KMS-11 (cell line): ENCODE measurements at regions not wholly inside any gene's neighbourhood (a gene's known extent, or its start where the extent isn't known, plus 50 kb on each side); places are given as distances from the start of the nearest gene placed in this dataset.

ENCODE experiments used
- H2AFZ ChIP-seq: fragments of 200-600 bp; sonication (generic); 2 replicates; pipeline ENCODE4 v1.6.1; 2016; ENCODE audit warnings: antibody characterized with exemption, mixed run types, low read depth
- H3K27ac ChIP-seq: fragments of 200-600 bp; sonication (generic); 2 replicates; pipeline ENCODE4 v1.6.1; 2016; ENCODE audit warnings: mild to moderate bottlenecking, mixed run types
- H3K27me3 ChIP-seq: fragments of 200-600 bp; sonication (generic); 2 replicates; pipeline ENCODE4 v1.6.1; 2017; ENCODE audit warnings: mild to moderate bottlenecking, low read depth, mixed run types, moderate library complexity; ENCODE audit not compliant: insufficient read depth
- H3K36me3 ChIP-seq: fragments of 200-600 bp; sonication (generic); 2 replicates; pipeline ENCODE4 v1.6.1; 2017; ENCODE audit warnings: mild to moderate bottlenecking, mixed run types; ENCODE audit not compliant: insufficient read depth
- H3K4me1 ChIP-seq: fragments of 200-600 bp; sonication (generic); 2 replicates; pipeline ENCODE4 v1.6.1; 2016; ENCODE audit warnings: mild to moderate bottlenecking, low read depth, mixed run types; ENCODE audit not compliant: poor library complexity, severe bottlenecking
- H3K4me2 ChIP-seq: fragments of 200-600 bp; sonication (generic); 2 replicates; pipeline ENCODE4 v1.7.0; 2016; ENCODE audit warnings: mild to moderate bottlenecking, mixed run types
- H3K4me3 ChIP-seq: fragments of 200-600 bp; sonication (generic); IDR thresholded peaks from 2 replicates; pipeline ENCODE4 v1.6.1; 2017; ENCODE audit warnings: low read depth, low read length, mixed read lengths; ENCODE audit not compliant: insufficient read depth
- H3K79me2 ChIP-seq: fragments of 200-600 bp; sonication (generic); 2 replicates; pipeline ENCODE4 v1.6.1; 2016; ENCODE audit warnings: low read depth, mixed run types; ENCODE audit not compliant: insufficient read depth
- H3K9ac ChIP-seq: fragments of 200-600 bp; sonication (generic); 2 replicates; pipeline ENCODE4 v1.6.1; 2016; ENCODE audit warnings: mild to moderate bottlenecking, mixed run types
- H4K20me1 ChIP-seq: fragments of 200-600 bp; sonication (generic); 2 replicates; pipeline ENCODE4 v1.6.1; 2016; ENCODE audit warnings: mild to moderate bottlenecking, mixed run types; ENCODE audit not compliant: insufficient read depth
- TF ChIP-seq, protein P1 (sequence below): fragments of 200-600 bp; sonication (generic); conservative IDR thresholded peaks from 2 replicates; pipeline ENCODE4 v1.6.1; 2017; ENCODE audit warnings: low read depth, mild to moderate bottlenecking, antibody characterized with exemption, low read length, moderate library complexity, mixed read lengths

- Histone ChIP-seq H3K36me3 (no peaks in the 10 kb centered on the region), H3K9ac (no peak overlapping the region), H3K27me3 (no peaks in the 10 kb centered on the region), H3K4me3 (no peak overlapping the region), H2AFZ (no peak overlapping the region), H3K4me2 (no peak overlapping the region), H4K20me1 (no peaks in the 10 kb centered on the region), H3K27ac (no peak overlapping the region), H3K79me2 (no peaks in the 10 kb centered on the region), H3K4me1 (peaks cover 30% of the 10 kb centered on the region)
- TF ChIP-seq, protein P1, sequence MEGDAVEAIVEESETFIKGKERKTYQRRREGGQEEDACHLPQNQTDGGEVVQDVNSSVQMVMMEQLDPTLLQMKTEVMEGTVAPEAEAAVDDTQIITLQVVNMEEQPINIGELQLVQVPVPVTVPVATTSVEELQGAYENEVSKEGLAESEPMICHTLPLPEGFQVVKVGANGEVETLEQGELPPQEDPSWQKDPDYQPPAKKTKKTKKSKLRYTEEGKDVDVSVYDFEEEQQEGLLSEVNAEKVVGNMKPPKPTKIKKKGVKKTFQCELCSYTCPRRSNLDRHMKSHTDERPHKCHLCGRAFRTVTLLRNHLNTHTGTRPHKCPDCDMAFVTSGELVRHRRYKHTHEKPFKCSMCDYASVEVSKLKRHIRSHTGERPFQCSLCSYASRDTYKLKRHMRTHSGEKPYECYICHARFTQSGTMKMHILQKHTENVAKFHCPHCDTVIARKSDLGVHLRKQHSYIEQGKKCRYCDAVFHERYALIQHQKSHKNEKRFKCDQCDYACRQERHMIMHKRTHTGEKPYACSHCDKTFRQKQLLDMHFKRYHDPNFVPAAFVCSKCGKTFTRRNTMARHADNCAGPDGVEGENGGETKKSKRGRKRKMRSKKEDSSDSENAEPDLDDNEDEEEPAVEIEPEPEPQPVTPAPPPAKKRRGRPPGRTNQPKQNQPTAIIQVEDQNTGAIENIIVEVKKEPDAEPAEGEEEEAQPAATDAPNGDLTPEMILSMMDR, result no peak
These were observed 216.0 kb upstream of the PTGFR start for GRCh38 chr1:78274814-78275213.

DNA sequence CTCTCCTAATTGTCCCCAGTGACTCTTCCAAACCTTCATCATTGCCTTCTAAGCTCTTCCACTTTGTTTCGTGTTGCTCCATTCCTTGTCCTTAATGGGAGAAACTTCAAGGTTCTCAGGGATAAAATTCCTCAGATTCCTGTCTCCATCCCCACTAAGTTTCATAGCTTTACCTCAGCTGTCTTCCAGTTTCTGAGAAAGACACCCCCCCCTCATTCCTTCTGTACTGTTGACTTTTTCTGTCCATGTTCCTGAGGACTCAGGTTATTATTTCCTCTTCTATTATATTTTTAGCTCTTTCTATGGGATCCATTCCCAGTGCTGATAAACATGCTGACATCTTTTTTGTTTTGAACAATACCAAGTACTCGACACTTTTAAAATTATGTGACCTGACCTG is 215.3 kb upstream of the PTGFR start:
- no peaks in the 10 kb centered on the region for H3K79me2 ChIP-seq
- no peak overlapping the region for H3K27ac ChIP-seq
- H3K4me2 ChIP-seq, result no peak overlapping the region
- H3K27me3 ChIP-seq, result no peaks in the 10 kb centered on the region
- TF ChIP-seq, protein P1, result no peak
- H3K4me1 ChIP-seq, result peaks cover 30% of the 10 kb centered on the region
- H3K9ac ChIP-seq, result no peak overlapping the region
- H3K4me3 ChIP-seq, result no peak overlapping the region
- H2AFZ ChIP-seq, result no peak overlapping the region
- H4K20me1 ChIP-seq, result no peaks in the 10 kb centered on the region
- no peaks in the 10 kb centered on the region for H3K36me3 ChIP-seq

DNA sequence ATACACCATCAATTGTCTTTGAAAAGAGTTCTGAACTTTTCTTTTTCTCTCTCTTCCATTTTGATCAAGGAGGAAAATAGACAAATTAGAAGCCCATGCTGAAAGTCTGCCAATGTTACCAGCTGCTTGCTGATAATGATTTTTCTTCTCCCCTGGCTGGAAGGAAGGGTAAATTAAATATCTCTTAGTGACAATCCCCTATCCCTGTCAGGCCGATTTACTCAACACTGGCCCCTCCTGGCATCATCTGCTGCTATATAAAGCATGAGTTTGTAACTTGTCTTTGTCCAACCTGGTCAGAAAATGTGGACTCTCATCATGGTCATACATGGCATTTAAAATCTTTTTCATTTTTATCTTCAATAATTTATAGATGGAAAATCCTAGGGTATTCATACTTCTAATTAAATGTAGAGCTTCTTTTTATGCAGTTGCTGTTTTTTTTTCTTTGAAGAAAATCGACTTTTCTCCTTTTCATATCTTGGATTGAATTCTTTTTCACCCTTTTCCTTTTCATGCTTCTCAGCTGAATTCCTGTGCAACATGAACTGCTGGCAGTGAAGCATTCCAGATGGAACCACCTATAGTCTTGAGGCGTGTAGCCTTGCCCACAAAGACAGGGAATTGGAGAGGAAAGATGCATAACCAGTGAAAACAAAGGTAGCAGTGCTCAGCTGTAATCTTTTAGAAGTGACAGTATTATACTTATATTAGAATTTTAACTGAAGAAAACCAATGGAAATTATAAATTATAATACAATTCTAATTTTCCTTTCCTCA is 214.7 kb upstream of the PTGFR start:
- H3K79me2 ChIP-seq, result no peaks in the 10 kb centered on the region
- H3K4me3 ChIP-seq, result no peak overlapping the region
- H3K9ac ChIP-seq, result no peak overlapping the region
- H2AFZ ChIP-seq, result no peak overlapping the region
- H4K20me1 ChIP-seq, result no peaks in the 10 kb centered on the region
- 0 out of 2 replicates have a peak overlapping the region, but pooled peaks have one; percentile 73 for H3K4me2 ChIP-seq
- TF ChIP-seq, protein P1, result no peak
- no peak overlapping the region for H3K27ac ChIP-seq
- peaks cover 30% of the 10 kb centered on the region for H3K4me1 ChIP-seq
- H3K36me3 ChIP-seq, result no peaks in the 10 kb centered on the region
- H3K27me3 ChIP-seq, result no peaks in the 10 kb centered on the region

DNA sequence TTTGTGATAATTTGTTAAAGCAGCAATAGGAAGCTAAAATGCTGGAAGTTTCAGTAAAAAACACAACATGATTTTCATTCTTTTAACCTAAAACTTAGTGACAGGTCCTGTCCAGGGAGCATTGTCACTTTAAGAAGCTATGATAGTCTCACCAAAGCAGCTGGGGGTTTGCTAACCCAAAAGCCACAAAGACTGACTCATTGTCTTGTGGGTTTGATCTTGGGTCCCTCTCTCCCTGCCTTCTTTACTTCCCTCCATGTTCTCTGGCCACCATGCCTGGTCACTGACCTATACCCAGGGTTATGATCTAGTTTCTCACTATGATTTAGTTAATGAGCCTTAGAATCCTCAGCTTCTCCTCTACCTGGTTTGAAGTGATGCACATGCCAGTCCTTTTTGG is 213.5 kb upstream of the PTGFR start:
- H3K4me2 ChIP-seq, result peak overlapping the region; percentile 73
- H3K27me3 ChIP-seq, result no peaks in the 10 kb centered on the region

More for the DNA sequence above, 213.5 kb upstream of the PTGFR start:
- peak overlapping the region; percentile 13; the same call in 1 of the 2 replicates for H3K27ac ChIP-seq
- H3K4me3 ChIP-seq, result no peak overlapping the region
- TF ChIP-seq, protein P1, result no peak
- no peaks in the 10 kb centered on the region for H4K20me1 ChIP-seq
- H3K79me2 ChIP-seq, result no peaks in the 10 kb centered on the region
- H3K9ac ChIP-seq, result no peak overlapping the region
- no peaks in the 10 kb centered on the region for H3K36me3 ChIP-seq
- peaks cover 30% of the 10 kb centered on the region for H3K4me1 ChIP-seq
- peak overlapping the region; percentile 47; the same call in 1 of the 2 replicates for H2AFZ ChIP-seq
